Frontal cortex (tissue), 3 donors: ENCODE measurements at regions not wholly inside any gene's neighbourhood (a gene's known extent, or its start where the extent isn't known, plus 50 kb on each side); places are given as distances from the start of the nearest gene placed in this dataset.
A peak's percentile ranks its signal among the peaks of the same experiment; 100 is the strongest.

ENCODE experiments used
- DNase-seq, 2 donors: peaks; one replicate each; pipeline ENCODE4 v3.0.0; 2012; ENCODE audit warnings: low spot score in 2 of 2
- FAIRE-seq: peaks from 2 replicates; lab custom pipeline; 2012; peaks lifted over from hg19 to GRCh38; lab: Jason Lieb, UNC
- donor health status: control.
- donor health status: control.
- donor health status: control.

GRCh38 chr12:61487728-61488127, 772.5 kb upstream of the USP15 start:
- no peak for DNase-seq
- no peak for FAIRE-seq

- FAIRE-seq, result no peak
Measured at GRCh38 chr12:61490526-61491498, 769.4 kb upstream of the USP15 start.

GRCh38 chr12:61502179-61502578, 758.0 kb upstream of the USP15 start:
- FAIRE-seq (peak; percentile 97), DNase-seq (no peak)

More at GRCh38 chr12:61490526-61491498, 769.4 kb upstream of the USP15 start:
- DNase-seq, result no peak

GRCh38 chr12:61504396-61505080, 755.7 kb upstream of the USP15 start:
- no peak for FAIRE-seq
- no peak for DNase-seq

GRCh38 chr12:61513499-61513898, 746.7 kb upstream of the USP15 start:
- FAIRE-seq, result no peak

GRCh38 chr12:61514016-61514415, 746.2 kb upstream of the USP15 start:
- no peak for FAIRE-seq
- no peak for DNase-seq

More at GRCh38 chr12:61513499-61513898, 746.7 kb upstream of the USP15 start:
- no peak for DNase-seq

GRCh38 chr12:61521258-61521657, 738.9 kb upstream of the USP15 start:
- DNase-seq (no peak), FAIRE-seq (no peak)

- DNase-seq (no peak), FAIRE-seq (no peak)
Measured at GRCh38 chr12:61523276-61523992, 736.8 kb upstream of the USP15 start.

GRCh38 chr12:61524851-61525250, 735.4 kb upstream of the USP15 start:
- no peak for FAIRE-seq

GRCh38 chr12:61525331-61525730, 734.9 kb upstream of the USP15 start:
- DNase-seq (no peak), FAIRE-seq (no peak)

More at GRCh38 chr12:61524851-61525250, 735.4 kb upstream of the USP15 start:
- no peak for DNase-seq

- DNase-seq (no peak), FAIRE-seq (no peak)
Measured at GRCh38 chr12:61530456-61530855, 729.7 kb upstream of the USP15 start.

GRCh38 chr12:61531195-61531594, 729.0 kb upstream of the USP15 start:
- no peak for FAIRE-seq
- DNase-seq, result no peak

GRCh38 chr12:61536117-61536516, 724.1 kb upstream of the USP15 start:
- FAIRE-seq, result no peak
- no peak for DNase-seq

- no peak for DNase-seq
- FAIRE-seq, result no peak
Measured at GRCh38 chr12:61536525-61536924, 723.7 kb upstream of the USP15 start.

- no peak for FAIRE-seq
Measured at GRCh38 chr12:61538951-61539350, 721.3 kb upstream of the USP15 start.

GRCh38 chr12:61542551-61542950, 717.7 kb upstream of the USP15 start:
- FAIRE-seq (no peak), DNase-seq (no peak)

More at GRCh38 chr12:61538951-61539350, 721.3 kb upstream of the USP15 start:
- DNase-seq, result no peak

GRCh38 chr12:61546296-61546695, 713.9 kb upstream of the USP15 start:
- no peak for DNase-seq
- FAIRE-seq, result no peak

- FAIRE-seq, result no peak
- DNase-seq, result no peak
Measured at GRCh38 chr12:61553091-61553490, 707.1 kb upstream of the USP15 start.

GRCh38 chr12:61554268-61555008, 705.8 kb upstream of the USP15 start:
- FAIRE-seq, result no peak

More at GRCh38 chr12:61554268-61555008, 705.8 kb upstream of the USP15 start:
- DNase-seq, result no peak
